Stimulated activated naive CD8-positive, alpha-beta T cell treated with anti-CD3 and anti-CD28 coated beads, Interleukin-15, Interleukin-2, amounts not matched to agents 100 ng/mL and 50 ng/mL, for 24 hours (primary cell): ENCODE measurements at regions not wholly inside any gene's neighbourhood (a gene's known extent, or its start where the extent isn't known, plus 50 kb on each side); places are given as distances from the start of the nearest gene placed in this dataset.
"Not testable (repeated sequence)": the region's sequence is repeated elsewhere in the genome, so short reads cannot be mapped to it uniquely, and the experiment has no call there.

Source experiments
- H3K27ac Mint-ChIP-seq: one replicate; pipeline ENCODE4 v1.8.0; 2021; ENCODE audit warnings: mild to moderate bottlenecking, mixed read lengths
- H3K27me3 Mint-ChIP-seq: one replicate; pipeline ENCODE4 v1.8.0; 2021; ENCODE audit warnings: mixed read lengths
- H3K36me3 Mint-ChIP-seq: one replicate; pipeline ENCODE4 v1.8.0; 2021; ENCODE audit warnings: low read depth, mixed read lengths
- H3K4me1 Mint-ChIP-seq: one replicate; pipeline ENCODE4 v1.8.0; 2021; ENCODE audit warnings: low read depth, mixed read lengths
- H3K4me3 Mint-ChIP-seq: one replicate; pipeline ENCODE4 v1.8.0; 2021; ENCODE audit warnings: mild to moderate bottlenecking, mixed read lengths
- H3K9me3 Mint-ChIP-seq: one replicate; pipeline ENCODE4 v1.8.0; 2021; ENCODE audit warnings: mixed read lengths

DNA sequence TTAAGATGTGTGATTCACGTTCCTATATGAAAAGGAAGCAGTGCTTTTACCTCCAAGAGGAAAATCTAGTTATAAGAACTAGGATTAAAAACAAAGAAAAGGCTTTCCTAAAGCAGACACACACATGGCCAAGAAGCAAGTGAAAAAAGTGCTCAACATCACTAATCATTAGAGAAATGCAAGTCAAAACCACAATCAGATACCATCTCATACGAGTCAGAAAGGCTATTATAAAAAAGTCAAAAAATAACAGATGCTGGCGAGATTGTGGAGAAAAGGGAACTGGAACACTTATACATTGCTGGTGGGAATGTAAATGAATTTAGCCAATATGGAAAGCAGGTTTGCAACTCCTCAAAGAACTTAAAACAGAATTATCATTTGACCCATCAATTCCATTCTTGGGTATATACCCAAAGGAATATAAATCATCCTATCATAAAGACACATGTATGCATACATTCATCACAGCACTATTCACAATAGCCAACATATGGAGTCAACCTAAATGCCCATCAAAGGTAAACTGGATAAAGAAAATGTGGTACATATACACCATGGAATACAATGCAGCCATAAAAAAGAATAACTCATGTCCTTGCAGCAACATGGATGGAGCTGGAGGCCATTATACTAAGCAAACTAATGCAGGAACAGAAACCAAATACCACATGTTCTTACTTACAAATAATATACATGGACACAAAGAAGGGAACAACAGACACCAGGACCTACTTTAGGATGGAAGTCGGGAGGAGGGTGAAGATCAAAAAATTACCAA lies 285.3 kb downstream of the RAD51AP2 start:
- Mint-ChIP-seq H3K27me3 (no peaks in the 10 kb centered on the region), H3K27ac (no peak overlapping the region), H3K9me3 (peaks cover 4% of the 10 kb centered on the region), H3K4me1 (no peaks in the 10 kb centered on the region), H3K36me3 (no peaks in the 10 kb centered on the region), H3K4me3 (no peak overlapping the region)

DNA sequence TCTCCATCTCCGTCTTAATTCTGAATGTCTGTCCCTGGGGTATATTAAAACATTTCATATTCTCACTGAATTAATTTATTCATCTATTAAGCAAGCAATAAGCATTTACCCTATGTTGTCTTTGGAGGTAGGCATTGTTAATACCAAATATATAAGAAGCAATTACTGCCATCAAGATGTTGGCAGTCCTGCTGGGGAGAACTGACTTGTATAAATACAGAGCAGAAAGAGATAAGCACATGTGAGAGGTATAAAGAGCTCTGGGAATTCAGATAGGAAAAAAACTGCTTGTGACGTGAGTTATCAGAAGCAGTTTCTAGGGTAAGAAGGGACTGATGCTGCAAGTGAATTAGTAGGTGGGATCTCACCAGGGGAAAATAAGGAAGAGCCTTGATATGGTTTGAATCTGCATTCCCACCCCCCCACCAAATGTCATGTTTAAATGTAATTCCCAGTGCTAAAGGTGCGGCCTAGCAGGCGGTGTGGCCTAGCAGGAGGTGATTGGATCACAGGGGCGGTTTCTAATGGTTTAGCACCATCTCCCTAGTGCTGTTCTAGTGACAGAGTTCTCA lies 286.8 kb downstream of the RAD51AP2 start:
- no peak overlapping the region for H3K27ac Mint-ChIP-seq
- no peaks in the 10 kb centered on the region for H3K36me3 Mint-ChIP-seq
- no peak overlapping the region for H3K4me3 Mint-ChIP-seq
- H3K9me3 Mint-ChIP-seq, result peaks cover 4% of the 10 kb centered on the region
- no peaks in the 10 kb centered on the region for H3K27me3 Mint-ChIP-seq
- H3K4me1 Mint-ChIP-seq, result no peaks in the 10 kb centered on the region

DNA sequence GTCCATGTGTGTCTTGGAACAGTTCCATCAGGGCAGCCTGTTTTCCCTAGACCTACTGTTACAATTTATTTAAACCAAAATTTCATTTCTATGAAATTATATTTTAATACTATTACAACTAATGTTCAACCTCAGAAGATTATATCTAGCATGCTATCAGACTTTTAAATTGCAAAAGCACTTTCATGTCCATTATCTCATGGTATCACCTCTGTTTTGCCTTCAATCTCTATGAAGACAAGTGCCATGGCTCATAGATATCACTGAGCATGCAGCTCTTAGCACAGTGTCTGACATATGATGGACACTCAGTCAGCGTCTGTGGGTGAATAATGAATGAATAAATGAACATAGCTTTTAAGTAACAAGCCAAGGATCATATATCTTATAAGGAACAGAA lies 288.8 kb downstream of the RAD51AP2 start:
- Mint-ChIP-seq H3K27me3 (no peaks in the 10 kb centered on the region), H3K36me3 (no peaks in the 10 kb centered on the region), H3K4me3 (no peak overlapping the region), H3K27ac (no peak overlapping the region), H3K9me3 (peaks cover 5% of the 10 kb centered on the region), H3K4me1 (no peaks in the 10 kb centered on the region)

DNA sequence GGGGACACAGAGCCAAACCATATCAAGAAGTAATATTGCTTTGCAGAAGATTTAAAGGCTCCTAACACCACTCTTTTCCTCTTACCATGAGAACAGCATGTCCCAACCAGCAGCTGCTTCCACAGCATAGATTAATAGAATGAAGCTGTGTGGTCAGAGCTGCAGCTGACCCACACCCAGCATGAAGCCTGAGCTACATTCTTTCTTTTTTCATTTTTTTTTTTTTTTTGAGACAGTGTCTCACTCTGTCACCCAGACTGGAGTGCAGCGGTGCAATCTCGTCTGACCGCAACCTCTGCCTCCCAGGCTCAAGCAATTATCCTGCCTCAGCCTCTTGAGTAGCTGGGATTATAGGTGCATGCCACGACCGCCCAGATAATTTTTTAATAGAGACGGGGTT lies 289.8 kb downstream of the RAD51AP2 start:
- Mint-ChIP-seq H3K27ac (no peak overlapping the region), H3K27me3 (no peaks in the 10 kb centered on the region), H3K4me1 (no peaks in the 10 kb centered on the region), H3K4me3 (no peak overlapping the region), H3K9me3 (peaks cover 10% of the 10 kb centered on the region), H3K36me3 (no peaks in the 10 kb centered on the region)

DNA sequence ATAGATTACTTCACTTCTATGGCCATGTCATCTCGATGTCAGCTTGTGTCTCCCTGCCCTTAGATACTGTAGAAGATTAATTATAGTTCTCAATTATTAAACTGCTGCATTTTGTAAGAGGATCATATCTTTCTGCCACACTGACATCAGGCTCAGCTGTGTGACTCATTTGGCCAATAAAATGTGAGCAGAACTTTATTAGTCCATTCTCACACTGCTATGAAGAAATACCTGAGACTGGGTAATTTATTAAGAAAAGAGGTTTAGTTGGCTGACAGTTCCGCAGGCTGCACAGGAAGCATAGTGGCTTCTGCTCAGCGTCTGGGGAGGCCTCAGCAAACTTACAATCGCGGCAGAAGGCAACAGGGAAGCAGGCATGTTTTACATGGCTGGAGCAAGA lies 290.4 kb downstream of the RAD51AP2 start:
- Mint-ChIP-seq H3K9me3 (peaks cover 10% of the 10 kb centered on the region), H3K27ac (no peak overlapping the region), H3K27me3 (no peaks in the 10 kb centered on the region), H3K4me3 (no peak overlapping the region), H3K4me1 (no peaks in the 10 kb centered on the region), H3K36me3 (no peaks in the 10 kb centered on the region)

DNA sequence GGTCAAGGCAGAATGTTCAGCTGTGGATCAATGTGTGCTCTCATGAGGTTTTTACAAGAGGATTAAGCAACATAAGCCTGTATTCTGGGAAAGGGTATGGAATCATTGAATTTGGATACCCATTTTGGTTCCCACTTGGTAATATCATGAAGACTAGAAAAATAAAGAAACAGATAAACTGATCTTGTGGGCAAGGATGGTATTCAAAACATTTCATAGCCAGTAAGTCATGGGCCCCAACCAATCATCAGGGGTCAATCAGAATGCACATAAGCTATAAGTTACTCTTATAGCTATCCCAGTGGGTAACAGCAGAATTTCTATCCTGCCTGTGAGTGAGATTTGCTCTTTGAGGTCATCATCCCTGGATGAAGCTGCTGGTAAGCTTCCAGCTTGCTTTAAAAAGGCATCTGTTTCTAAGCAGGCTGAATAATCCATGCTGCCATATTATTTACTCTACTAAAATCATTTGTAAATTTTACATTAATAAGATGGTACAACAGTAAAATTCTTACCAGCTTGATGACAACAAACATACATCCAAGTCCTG lies 291.2 kb downstream of the RAD51AP2 start:
- Mint-ChIP-seq H3K27me3 (no peaks in the 10 kb centered on the region), H3K27ac (no peak overlapping the region), H3K9me3 (peaks cover 10% of the 10 kb centered on the region), H3K36me3 (no peaks in the 10 kb centered on the region), H3K4me1 (no peaks in the 10 kb centered on the region), H3K4me3 (no peak overlapping the region)

DNA sequence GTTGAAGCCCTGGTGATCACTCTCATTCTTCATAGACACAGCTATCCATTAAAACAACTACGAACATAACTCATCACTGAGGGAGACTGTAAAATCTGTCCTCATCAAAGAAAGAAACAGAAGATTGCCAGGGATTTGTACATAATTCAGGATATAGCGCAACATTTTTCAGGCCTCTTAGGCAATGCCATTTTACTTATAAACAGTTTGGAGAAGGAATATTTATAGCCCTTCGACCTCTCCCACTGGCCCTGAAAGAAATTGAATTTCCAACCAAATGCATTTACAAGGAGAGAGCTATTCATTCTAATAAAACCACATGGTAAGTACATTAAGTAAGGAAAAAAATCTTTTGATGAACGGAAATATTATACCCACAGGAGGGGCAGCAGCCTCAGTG lies 295.0 kb downstream of the RAD51AP2 start:
- Mint-ChIP-seq H3K27me3 (no peaks in the 10 kb centered on the region), H3K27ac (no peak overlapping the region), H3K36me3 (no peaks in the 10 kb centered on the region), H3K4me1 (no peaks in the 10 kb centered on the region), H3K4me3 (no peak overlapping the region), H3K9me3 (peaks cover 6% of the 10 kb centered on the region)

DNA sequence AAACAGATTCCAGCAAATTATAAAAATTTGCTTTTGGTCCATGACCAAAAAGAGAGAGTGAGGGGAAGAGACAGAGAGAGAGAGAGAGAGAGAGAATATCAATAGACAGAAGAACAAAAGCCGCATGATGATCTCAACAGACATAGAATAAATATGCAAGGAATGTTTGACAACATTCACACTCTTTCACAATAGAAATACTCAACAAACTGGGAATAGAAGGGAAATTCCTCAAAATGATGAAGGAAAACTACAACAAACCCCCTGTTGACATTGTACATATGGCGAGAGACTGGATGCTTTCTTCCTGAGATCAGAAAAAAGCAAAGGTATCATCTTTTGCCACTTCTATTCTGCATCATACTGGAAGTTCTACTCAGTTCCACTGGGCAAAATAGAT lies 309.7 kb downstream of the RAD51AP2 start:
- H3K9me3 Mint-ChIP-seq, result peaks cover 8% of the 10 kb centered on the region
- H3K27me3 Mint-ChIP-seq, result no peaks in the 10 kb centered on the region
- no peaks in the 10 kb centered on the region for H3K4me1 Mint-ChIP-seq
- no peaks in the 10 kb centered on the region for H3K36me3 Mint-ChIP-seq
- no peak overlapping the region for H3K27ac Mint-ChIP-seq
- no peak overlapping the region for H3K4me3 Mint-ChIP-seq

DNA sequence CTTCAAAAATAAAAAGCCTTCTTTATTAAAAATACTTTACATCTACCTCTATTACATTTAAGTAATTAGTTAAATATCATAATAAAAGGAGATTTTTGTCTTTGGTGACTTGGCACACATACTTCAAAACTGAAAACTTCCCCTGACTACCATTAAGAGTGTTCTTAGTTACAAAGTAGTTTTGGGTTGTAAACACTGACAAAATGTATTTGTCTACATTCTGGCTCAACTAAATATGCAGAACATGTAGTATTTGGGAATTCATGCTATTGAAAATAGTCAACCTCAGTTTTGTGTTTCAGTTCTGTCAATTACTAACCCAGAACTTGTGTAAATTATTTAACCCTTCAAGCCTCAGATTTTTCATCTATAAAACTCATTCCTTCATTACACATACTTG lies 311.5 kb downstream of the RAD51AP2 start:
- H3K4me3 Mint-ChIP-seq, result no peak overlapping the region
- H3K27ac Mint-ChIP-seq, result no peak overlapping the region
- peaks cover 8% of the 10 kb centered on the region for H3K9me3 Mint-ChIP-seq
- H3K4me1 Mint-ChIP-seq, result no peaks in the 10 kb centered on the region
- no peaks in the 10 kb centered on the region for H3K36me3 Mint-ChIP-seq
- H3K27me3 Mint-ChIP-seq, result no peaks in the 10 kb centered on the region

DNA sequence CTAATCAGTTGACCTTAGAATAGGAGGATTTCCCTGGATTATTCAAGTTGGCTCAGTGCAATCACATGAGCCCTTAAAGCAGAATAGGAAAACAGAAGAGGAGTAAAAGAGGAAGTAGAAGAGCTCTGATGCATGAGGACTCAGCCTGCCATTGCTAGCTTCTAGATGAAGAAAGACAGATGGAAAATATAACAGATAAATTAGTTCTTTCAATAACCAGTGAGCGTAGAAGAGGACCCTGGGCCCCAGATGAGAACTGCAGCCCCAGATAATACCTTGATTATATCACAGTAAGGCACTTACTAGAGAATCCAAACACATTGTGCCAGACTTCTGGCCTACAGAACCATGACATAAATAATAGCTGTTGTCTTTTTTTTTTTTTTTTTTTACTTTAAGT lies 314.0 kb downstream of the RAD51AP2 start:
- H3K27me3 Mint-ChIP-seq, H3K27ac Mint-ChIP-seq, H3K4me1 Mint-ChIP-seq, H3K4me3 Mint-ChIP-seq, H3K36me3 Mint-ChIP-seq, H3K9me3 Mint-ChIP-seq: not testable (repeated sequence)

DNA sequence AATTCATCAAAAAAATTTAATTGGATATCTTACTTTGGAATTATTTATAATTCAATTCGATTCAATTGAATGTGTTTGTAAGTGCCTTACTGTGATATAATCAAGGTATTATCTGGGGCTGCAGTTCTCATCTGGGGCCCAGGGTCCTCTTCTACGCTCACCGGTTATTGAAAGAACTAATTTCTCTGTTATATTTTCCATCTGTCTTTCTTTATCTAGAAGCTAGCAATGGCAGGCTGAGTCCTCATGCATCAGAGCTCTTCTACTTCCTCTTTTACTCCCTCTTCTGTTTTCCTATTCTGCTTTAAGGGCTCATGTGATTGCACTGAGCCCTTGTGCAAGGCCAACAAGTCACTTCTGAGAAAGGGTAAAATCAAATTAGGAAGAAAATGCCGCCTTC lies 315.6 kb downstream of the RAD51AP2 start:
- H3K36me3 Mint-ChIP-seq, H3K27me3 Mint-ChIP-seq, H3K27ac Mint-ChIP-seq, H3K4me3 Mint-ChIP-seq, H3K9me3 Mint-ChIP-seq, H3K4me1 Mint-ChIP-seq: not testable (repeated sequence)

DNA sequence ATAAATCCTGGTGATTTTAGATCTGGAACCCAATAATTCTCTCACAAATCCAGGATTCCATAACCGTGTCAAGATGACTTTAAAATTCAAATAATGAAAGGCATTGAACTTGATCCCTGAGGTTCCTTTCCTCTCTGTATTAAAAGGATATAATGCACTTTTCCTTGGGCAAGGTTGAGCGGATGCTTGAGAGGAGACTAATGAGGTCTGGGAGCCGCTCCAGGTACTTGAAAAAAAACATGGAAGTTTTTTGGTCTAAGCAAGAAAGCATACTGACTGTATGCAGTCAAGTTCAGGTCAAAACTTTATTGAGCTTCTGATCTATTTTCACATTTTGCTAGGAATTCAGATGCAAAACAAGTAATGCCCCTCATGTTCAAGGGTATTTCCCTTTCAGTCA lies 318.5 kb downstream of the RAD51AP2 start:
- no peaks in the 10 kb centered on the region for H3K36me3 Mint-ChIP-seq
- no peaks in the 10 kb centered on the region for H3K27me3 Mint-ChIP-seq
- H3K4me3 Mint-ChIP-seq, result no peak overlapping the region
- peaks cover 8% of the 10 kb centered on the region for H3K9me3 Mint-ChIP-seq
- no peaks in the 10 kb centered on the region for H3K4me1 Mint-ChIP-seq
- no peak overlapping the region for H3K27ac Mint-ChIP-seq

DNA sequence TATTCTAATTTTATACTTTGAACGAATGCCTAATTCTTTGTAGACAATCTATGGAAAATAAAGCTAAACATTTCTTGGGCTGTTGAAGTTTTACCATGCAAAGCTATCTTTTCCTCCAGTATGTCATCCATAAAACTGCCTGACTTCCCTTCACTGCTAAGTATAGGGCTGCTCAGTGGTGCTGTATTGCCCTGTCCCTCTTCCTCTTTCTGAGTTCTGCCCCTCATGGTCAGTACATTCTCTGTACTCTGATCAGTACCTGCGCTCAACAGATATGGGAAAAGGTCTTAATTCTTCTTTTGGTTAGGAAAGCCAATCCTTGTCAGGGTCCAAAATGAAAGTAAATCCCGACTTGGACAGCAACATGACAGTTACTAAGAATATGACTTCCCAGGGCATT lies 321.9 kb downstream of the RAD51AP2 start:
- H3K9me3 Mint-ChIP-seq, result no peaks in the 10 kb centered on the region
- no peak overlapping the region for H3K27ac Mint-ChIP-seq
- H3K27me3 Mint-ChIP-seq, result no peaks in the 10 kb centered on the region
- H3K36me3 Mint-ChIP-seq, result no peaks in the 10 kb centered on the region
- H3K4me1 Mint-ChIP-seq, result no peaks in the 10 kb centered on the region
- no peak overlapping the region for H3K4me3 Mint-ChIP-seq

DNA sequence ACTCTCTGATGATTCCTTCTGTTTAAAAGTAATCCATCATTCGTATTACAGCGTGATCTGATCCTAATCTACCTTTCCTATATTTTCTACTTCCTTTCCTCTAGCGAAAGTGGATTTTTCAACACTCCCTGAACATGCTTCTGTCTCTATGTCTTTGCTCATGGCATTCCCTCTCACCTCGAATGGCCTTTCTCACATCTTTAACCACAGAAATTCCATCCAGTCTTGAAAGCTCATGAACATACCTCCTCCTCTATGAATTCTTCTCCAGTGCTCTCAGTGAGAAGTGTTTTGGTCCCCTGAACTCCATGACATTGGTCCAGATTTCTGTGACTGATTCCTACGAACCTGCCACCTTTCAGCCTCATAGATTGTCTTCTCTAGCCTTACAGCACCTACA lies 323.2 kb downstream of the RAD51AP2 start:
- no peaks in the 10 kb centered on the region for H3K4me1 Mint-ChIP-seq
- H3K27ac Mint-ChIP-seq, result no peak overlapping the region
- no peaks in the 10 kb centered on the region for H3K36me3 Mint-ChIP-seq
- no peaks in the 10 kb centered on the region for H3K27me3 Mint-ChIP-seq
- peaks cover 2% of the 10 kb centered on the region for H3K9me3 Mint-ChIP-seq
- no peak overlapping the region for H3K4me3 Mint-ChIP-seq

DNA sequence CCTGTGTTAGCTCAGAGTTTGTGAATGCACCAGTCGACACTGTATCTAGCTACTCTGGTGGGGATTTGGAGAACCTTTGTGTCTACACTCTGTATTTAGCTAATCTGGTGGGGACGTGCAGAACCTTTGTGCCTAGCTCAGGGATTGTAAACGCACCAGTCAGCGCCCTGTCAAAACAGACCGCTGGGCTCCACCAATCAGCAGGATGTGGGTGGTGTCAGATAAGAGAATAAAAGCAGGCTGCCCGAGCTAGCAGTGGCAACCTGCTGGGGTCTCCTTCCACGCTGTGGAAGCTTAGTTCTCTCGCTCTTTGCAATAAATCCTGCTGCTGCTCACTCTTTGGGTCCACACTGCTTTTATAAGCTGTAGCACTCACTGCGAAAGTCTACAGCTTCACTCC lies 324.2 kb downstream of the RAD51AP2 start:
- Mint-ChIP-seq H3K27ac (no peak overlapping the region), H3K27me3 (no peaks in the 10 kb centered on the region), H3K36me3 (no peaks in the 10 kb centered on the region), H3K4me1 (no peaks in the 10 kb centered on the region), H3K4me3 (no peak overlapping the region), H3K9me3 (peaks cover 6% of the 10 kb centered on the region)

DNA sequence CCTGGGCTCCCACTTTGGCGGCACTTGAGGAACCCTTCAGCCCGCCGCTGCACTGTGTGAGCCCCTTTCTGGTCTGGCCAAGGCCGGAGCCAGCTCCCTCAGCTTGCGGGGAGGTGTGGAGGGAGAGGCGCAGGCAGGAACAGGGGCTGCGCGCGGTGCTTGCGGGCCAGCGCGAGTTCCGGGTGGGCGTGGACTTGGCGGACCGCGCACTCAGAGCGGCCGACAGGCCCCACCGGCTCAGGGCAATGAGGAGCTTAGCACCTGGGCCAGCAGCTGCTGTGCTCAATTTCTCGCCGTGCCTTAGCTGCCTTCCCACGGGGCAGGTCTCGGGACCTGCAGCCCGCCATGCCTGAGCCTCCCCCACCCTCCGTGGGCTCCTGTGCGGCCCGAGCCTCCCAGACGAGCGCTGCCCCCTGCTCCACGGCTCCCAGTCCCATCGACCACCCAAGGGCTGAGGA lies 324.8 kb downstream of the RAD51AP2 start:
- not testable (repeated sequence) for H3K27ac Mint-ChIP-seq, H3K4me3 Mint-ChIP-seq, H3K4me1 Mint-ChIP-seq, H3K9me3 Mint-ChIP-seq, H3K36me3 Mint-ChIP-seq, H3K27me3 Mint-ChIP-seq
